ENCODE measurements at regions not wholly inside any gene's neighbourhood (a gene's known extent, or its start where the extent isn't known, plus 50 kb on each side); places are given as distances from the start of the nearest gene placed in this dataset.

- no peak for TF ChIP-seq EP300 (IDR thresholded peaks at IDR 0.05)
- no peak for TF ChIP-seq POLR2A (IDR thresholded peaks at IDR 0.05)
- TF ChIP-seq CTCF (IDR thresholded peaks at IDR 0.05): no peak
- TF ChIP-seq POLR2AphosphoS5 (IDR thresholded peaks at IDR 0.05): no peak
Observed at GRCh38 chrY:8379800-8380199, 957.5 kb upstream of the TSPY4 start.
